ENCODE measurements at regions not wholly inside any gene's neighbourhood (a gene's known extent, or its start where the extent isn't known, plus 50 kb on each side); places are given as distances from the start of the nearest gene placed in this dataset.

GRCh38 chr7:13489386-13489785, 500.1 kb downstream of the ETV1 start:
- H3K4me3 Mint-ChIP-seq = no peak overlapping the region
- H3K36me3 Mint-ChIP-seq (ENCODE audit: low read depth) = no peaks in the 10 kb centered on the region
- DNase-seq = no peak
- peaks cover 15% of the 10 kb centered on the region for H3K9me3 Mint-ChIP-seq
- intact Hi-C loops (cut with micrococcal nuclease) = no loop called here
- no peak overlapping the region for H3K27ac Mint-ChIP-seq
- H3K4me1 Mint-ChIP-seq = no peaks in the 10 kb centered on the region
- H3K27me3 Mint-ChIP-seq = no peaks in the 10 kb centered on the region

DNA sequence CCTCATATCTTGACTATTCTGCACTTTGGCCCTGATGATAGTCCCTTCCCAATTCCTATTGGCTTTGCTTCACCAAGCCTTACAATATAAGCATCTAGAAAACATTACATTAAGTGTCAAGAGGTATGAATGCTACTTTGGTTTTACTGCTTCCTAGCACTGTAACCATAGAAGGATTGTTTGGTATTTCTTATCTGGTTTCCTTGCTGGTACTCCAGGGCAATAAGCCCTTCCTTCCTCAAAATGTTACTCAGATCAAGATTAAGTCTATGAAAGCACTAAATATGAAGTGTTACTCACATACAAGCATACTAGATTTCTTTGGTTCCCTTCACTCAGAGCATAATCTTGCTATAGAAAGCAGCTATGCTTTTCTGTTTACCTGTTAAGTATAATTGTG, 492.5 kb downstream of the ETV1 start:
- intact Hi-C loops (cut with micrococcal nuclease) = no loop called here

DNA sequence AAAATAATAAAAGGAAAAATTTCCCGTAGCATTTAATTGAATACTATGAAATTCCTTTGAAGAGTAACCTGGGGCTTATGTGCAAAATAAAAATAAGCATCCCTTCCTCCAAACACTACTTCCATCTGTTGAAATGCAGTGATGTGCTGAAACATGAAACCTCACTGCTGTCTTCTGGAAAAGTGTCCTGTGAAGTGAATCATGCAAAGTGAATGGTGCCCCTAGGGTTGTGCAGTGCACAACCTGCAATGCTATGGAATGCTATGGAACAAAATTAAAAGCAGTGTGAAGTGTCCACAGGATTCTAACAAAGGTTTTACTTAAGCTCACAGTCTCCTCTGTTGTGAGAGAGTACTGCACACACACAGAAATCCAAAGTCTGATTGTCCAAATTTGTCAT, 480.9 kb downstream of the ETV1 start:
- H3K36me3 Mint-ChIP-seq (ENCODE audit: low read depth) = no peaks in the 10 kb centered on the region
- no peaks in the 10 kb centered on the region for H3K27me3 Mint-ChIP-seq
- no peak overlapping the region for H3K4me3 Mint-ChIP-seq
- H3K4me1 Mint-ChIP-seq = no peaks in the 10 kb centered on the region
- H3K27ac Mint-ChIP-seq = no peak overlapping the region
- intact Hi-C loops (cut with micrococcal nuclease) = no loop called here
- H3K9me3 Mint-ChIP-seq = peaks cover 8% of the 10 kb centered on the region
- DNase-seq = no peak

More for the DNA sequence above, 492.5 kb downstream of the ETV1 start:
- no peak overlapping the region for H3K27ac Mint-ChIP-seq
- no peaks in the 10 kb centered on the region for H3K27me3 Mint-ChIP-seq
- peaks cover 5% of the 10 kb centered on the region for H3K9me3 Mint-ChIP-seq
- DNase-seq = no peak
- no peaks in the 10 kb centered on the region for H3K36me3 Mint-ChIP-seq (ENCODE audit: low read depth)
- no peak overlapping the region for H3K4me3 Mint-ChIP-seq
- H3K4me1 Mint-ChIP-seq = no peaks in the 10 kb centered on the region

DNA sequence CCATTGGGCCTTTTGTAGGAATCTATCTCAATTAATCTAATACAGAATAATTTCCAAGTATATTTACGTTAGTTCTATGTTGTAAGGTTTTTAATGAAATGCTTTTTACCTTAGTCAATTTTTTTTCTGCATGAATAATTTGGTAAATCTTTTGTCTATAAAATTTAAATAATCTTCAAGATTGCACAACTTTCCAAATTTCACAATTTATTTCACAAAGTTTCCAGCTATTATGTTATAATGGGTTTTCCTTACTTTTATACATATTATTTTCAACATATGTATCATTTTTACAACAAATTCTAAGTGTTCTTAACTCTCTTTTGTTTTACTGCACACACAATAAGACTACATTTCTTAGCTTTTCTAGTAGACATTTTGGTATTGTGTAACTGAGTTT, 470.7 kb downstream of the ETV1 start:
- Mint-ChIP-seq H3K27me3 (no peaks in the 10 kb centered on the region), H3K4me1 (no peaks in the 10 kb centered on the region), H3K9me3 (no peaks in the 10 kb centered on the region), H3K36me3 (ENCODE audit: low read depth) (no peaks in the 10 kb centered on the region), H3K4me3 (no peak overlapping the region), H3K27ac (no peak overlapping the region)
- intact Hi-C loops (cut with micrococcal nuclease) = no loop called here
- no peak for DNase-seq

- no peaks in the 10 kb centered on the region for H3K9me3 Mint-ChIP-seq
- no peak overlapping the region for H3K4me3 Mint-ChIP-seq
- H3K27ac Mint-ChIP-seq = no peak overlapping the region
- DNase-seq = no peak
- no peaks in the 10 kb centered on the region for H3K36me3 Mint-ChIP-seq (ENCODE audit: low read depth)
- intact Hi-C loops (cut with micrococcal nuclease) = no loop called here
- H3K4me1 Mint-ChIP-seq = no peaks in the 10 kb centered on the region
- H3K27me3 Mint-ChIP-seq = no peaks in the 10 kb centered on the region
Measured at GRCh38 chr7:13524076-13524475, 465.4 kb downstream of the ETV1 start.

DNA sequence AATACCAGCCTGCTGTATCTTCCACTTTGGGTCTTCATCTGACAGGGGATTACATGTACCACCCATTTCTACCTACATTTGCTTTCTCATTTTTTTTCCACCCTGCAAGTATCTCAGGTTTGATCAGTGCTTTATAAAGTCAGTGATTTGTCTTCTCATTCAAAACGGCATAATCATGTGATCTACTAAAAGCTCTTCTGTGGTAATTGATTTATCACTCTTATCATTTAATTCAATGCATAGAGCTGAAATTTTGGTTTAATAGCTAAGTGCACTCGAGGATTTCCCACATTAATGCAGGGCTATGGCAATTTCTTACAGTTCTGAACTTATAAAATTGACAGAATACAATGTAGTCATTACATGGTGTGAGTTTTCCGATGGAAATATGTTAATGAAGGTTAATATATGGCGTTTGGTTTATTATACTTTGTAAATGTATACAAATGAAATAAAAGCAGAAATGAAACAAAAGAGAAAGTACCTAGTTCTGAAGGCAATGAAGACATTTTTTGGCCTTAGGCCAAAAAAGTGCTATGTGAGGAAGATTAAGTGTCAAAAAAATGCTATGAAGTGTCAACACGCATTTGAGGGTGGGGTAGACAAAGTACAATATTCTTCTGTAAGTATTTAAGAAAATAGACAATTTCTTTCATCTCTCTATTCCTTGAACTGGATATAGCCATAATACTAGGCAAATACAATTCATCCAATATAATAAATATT, 457.3 kb downstream of the ETV1 start:
- Mint-ChIP-seq H3K36me3 (ENCODE audit: low read depth) (no peaks in the 10 kb centered on the region), H3K27ac (no peak overlapping the region), H3K27me3 (no peaks in the 10 kb centered on the region), H3K4me3 (no peak overlapping the region), H3K4me1 (no peaks in the 10 kb centered on the region), H3K9me3 (no peaks in the 10 kb centered on the region)
- no peak for DNase-seq
- intact Hi-C loops (cut with micrococcal nuclease) = no loop called here

DNA sequence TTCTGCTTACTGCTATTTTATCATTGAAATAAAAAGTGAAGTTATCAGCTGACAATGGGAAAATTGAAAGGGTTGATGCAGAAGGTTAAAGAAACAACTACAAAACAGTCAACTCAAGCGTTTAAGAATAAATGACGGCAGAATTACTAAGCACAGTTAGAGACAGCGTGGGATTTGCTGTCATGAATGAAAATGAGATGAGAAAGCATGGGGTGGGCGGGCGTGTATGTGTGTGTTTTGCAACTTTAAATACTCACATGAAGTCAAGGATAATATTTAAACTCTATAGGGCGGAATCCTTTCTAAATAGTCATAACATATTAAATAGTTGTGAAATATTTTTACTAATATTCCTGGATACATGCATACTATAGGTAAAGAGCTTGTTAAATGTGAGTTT, 450.8 kb downstream of the ETV1 start:
- intact Hi-C loops (cut with micrococcal nuclease) = no loop called here
- H3K27ac Mint-ChIP-seq = no peak overlapping the region

DNA sequence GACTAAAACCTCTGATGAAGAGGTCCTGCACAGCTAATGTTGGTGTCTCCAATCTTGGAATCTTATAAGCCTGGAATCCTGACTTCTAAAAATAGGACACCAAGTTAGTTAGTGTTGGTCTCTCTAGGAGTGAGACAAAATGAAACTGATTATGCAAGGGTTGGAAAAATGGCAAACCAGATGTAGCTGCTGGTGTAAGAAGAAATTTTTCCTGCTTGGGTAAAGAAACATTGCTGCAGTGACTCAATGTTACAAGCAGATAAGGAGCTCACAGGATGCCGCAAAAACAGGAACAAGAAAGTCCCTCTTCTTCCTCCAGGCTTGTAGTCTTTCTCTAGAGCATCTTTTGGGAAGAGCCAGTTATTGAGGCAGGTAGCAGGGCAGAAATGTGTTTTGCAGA, 449.0 kb downstream of the ETV1 start:
- no peaks in the 10 kb centered on the region for H3K4me1 Mint-ChIP-seq
- no peak overlapping the region for H3K4me3 Mint-ChIP-seq
- intact Hi-C loops (cut with micrococcal nuclease) = no loop called here
- H3K27ac Mint-ChIP-seq = no peak overlapping the region
- no peaks in the 10 kb centered on the region for H3K36me3 Mint-ChIP-seq (ENCODE audit: low read depth)
- H3K9me3 Mint-ChIP-seq = no peaks in the 10 kb centered on the region
- H3K27me3 Mint-ChIP-seq = no peaks in the 10 kb centered on the region
- DNase-seq = no peak

More for the DNA sequence above, 450.8 kb downstream of the ETV1 start:
- no peaks in the 10 kb centered on the region for H3K36me3 Mint-ChIP-seq (ENCODE audit: low read depth)
- no peak overlapping the region for H3K4me3 Mint-ChIP-seq
- H3K9me3 Mint-ChIP-seq = no peaks in the 10 kb centered on the region
- no peaks in the 10 kb centered on the region for H3K27me3 Mint-ChIP-seq
- no peaks in the 10 kb centered on the region for H3K4me1 Mint-ChIP-seq
- no peak for DNase-seq

- no peaks in the 10 kb centered on the region for H3K27me3 Mint-ChIP-seq
- no peak overlapping the region for H3K4me3 Mint-ChIP-seq
- H3K9me3 Mint-ChIP-seq = no peaks in the 10 kb centered on the region
- no peaks in the 10 kb centered on the region for H3K36me3 Mint-ChIP-seq (ENCODE audit: low read depth)
- intact Hi-C loops (cut with micrococcal nuclease) = no loop called here
- no peak overlapping the region for H3K27ac Mint-ChIP-seq
- DNase-seq = no peak
- no peaks in the 10 kb centered on the region for H3K4me1 Mint-ChIP-seq
Measured at GRCh38 chr7:13541326-13541725, 448.1 kb downstream of the ETV1 start.

- intact Hi-C loops (cut with micrococcal nuclease) = no loop called here
- DNase-seq = no peak
- Mint-ChIP-seq H3K27me3 (no peaks in the 10 kb centered on the region), H3K27ac (no peak overlapping the region), H3K4me1 (no peaks in the 10 kb centered on the region), H3K9me3 (no peaks in the 10 kb centered on the region), H3K4me3 (no peak overlapping the region), H3K36me3 (ENCODE audit: low read depth) (no peaks in the 10 kb centered on the region)
Measured at GRCh38 chr7:13542451-13542850, 447.0 kb downstream of the ETV1 start.

DNA sequence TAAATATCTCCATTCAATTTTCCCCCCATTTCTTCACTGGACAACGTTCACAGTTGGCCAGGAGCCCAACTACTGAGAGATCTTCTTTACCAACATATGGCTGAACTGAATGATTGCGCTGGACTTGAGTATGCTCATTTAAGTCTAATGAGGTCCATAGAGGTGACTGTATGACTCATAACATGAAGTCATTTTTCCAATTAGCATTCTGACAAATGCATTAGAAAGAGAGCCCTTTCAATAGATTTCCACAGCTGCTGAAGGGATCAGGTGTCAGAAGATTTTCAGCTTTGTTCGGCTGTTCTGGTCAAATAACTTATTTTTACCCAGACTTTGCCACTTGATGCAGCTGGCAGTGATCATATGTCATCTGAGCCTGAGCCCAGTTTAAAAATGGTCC, 438.0 kb downstream of the ETV1 start:
- intact Hi-C loops (cut with micrococcal nuclease) = no loop called here
- no peak overlapping the region for H3K27ac Mint-ChIP-seq
- H3K9me3 Mint-ChIP-seq = no peaks in the 10 kb centered on the region
- no peaks in the 10 kb centered on the region for H3K27me3 Mint-ChIP-seq
- no peaks in the 10 kb centered on the region for H3K4me1 Mint-ChIP-seq
- no peak overlapping the region for H3K4me3 Mint-ChIP-seq
- no peaks in the 10 kb centered on the region for H3K36me3 Mint-ChIP-seq (ENCODE audit: low read depth)
- DNase-seq = no peak

GRCh38 chr7:13560441-13560840, 429.0 kb downstream of the ETV1 start:
- Mint-ChIP-seq H3K27ac (no peak overlapping the region), H3K9me3 (no peaks in the 10 kb centered on the region), H3K27me3 (no peaks in the 10 kb centered on the region), H3K36me3 (ENCODE audit: low read depth) (no peaks in the 10 kb centered on the region), H3K4me3 (no peak overlapping the region), H3K4me1 (no peaks in the 10 kb centered on the region)
- no peak for DNase-seq
- intact Hi-C loops (cut with micrococcal nuclease) = no loop called here

DNA sequence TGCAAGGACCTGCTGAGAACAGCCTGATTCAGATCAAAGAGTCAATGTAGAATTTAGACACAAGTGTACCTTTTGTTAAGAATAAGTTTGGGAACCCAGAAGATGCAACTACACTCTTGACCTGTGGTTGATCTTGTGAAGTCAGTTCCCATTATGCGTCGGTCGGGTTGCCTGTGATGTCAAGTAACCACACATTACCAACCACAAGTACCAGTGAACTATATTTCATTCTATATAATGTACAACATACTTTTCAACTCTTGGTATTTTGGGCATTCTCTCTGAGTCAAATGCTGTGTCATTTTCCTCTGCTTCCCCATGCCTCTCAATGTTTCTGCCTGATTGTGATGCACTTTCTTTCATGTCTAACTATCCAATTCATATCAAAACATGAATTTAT, 426.2 kb downstream of the ETV1 start:
- no peak for DNase-seq
- intact Hi-C loops (cut with micrococcal nuclease) = no loop called here
- no peaks in the 10 kb centered on the region for H3K27me3 Mint-ChIP-seq
- H3K4me3 Mint-ChIP-seq = no peak overlapping the region
- no peaks in the 10 kb centered on the region for H3K9me3 Mint-ChIP-seq
- no peaks in the 10 kb centered on the region for H3K4me1 Mint-ChIP-seq
- no peak overlapping the region for H3K27ac Mint-ChIP-seq
- H3K36me3 Mint-ChIP-seq (ENCODE audit: low read depth) = no peaks in the 10 kb centered on the region

GRCh38 chr7:13563680-13564079, 425.8 kb downstream of the ETV1 start:
- Mint-ChIP-seq H3K9me3 (no peaks in the 10 kb centered on the region), H3K4me1 (no peaks in the 10 kb centered on the region), H3K27me3 (no peaks in the 10 kb centered on the region), H3K4me3 (no peak overlapping the region), H3K27ac (no peak overlapping the region), H3K36me3 (ENCODE audit: low read depth) (no peaks in the 10 kb centered on the region)
- intact Hi-C loops (cut with micrococcal nuclease) = no loop called here
- DNase-seq = no peak

DNA sequence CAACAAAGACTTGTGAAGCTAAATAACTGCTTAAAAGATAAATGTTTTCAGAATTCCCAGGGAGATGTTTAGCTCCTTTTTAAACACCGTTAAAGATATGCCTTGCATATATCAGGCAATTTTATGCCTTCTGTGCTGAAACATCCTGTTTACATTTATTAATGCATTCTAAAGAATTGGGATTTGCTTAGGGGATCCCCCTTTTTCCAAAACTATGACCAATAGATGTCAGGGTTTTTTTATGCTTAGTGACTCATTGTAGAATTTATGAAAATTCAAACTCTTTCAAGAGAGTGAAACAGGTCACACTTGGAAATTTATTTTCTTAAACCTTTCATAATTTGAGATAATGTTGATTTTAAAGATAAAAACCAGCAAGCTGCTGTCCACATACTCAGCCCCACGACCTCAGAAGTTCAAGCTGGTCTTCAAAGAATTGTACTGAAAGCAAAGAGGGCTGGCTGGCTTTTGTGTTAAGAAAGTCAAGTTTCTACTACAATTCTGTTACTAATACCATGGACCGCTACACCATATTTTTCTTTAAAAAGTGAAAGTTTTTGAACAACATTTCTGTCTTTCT, 411.8 kb downstream of the ETV1 start:
- intact Hi-C loops (cut with micrococcal nuclease) = no loop called here
- Mint-ChIP-seq H3K27ac (no peak overlapping the region), H3K4me3 (no peak overlapping the region), H3K27me3 (no peaks in the 10 kb centered on the region), H3K4me1 (no peaks in the 10 kb centered on the region), H3K9me3 (no peaks in the 10 kb centered on the region), H3K36me3 (ENCODE audit: low read depth) (no peaks in the 10 kb centered on the region)
- no peak for DNase-seq

Data from activated CD4-positive, alpha-beta T cell treated with anti-CD3 and anti-CD28 coated beads, Interleukin-2, amount 10 ng/mL, durations not matched to agents 24 days and 14 days (primary cell).